WTC11 (cell line): ENCODE measurements at regions not wholly inside any gene's neighbourhood (a gene's known extent, or its start where the extent isn't known, plus 50 kb on each side); places are given as distances from the start of the nearest gene placed in this dataset.

Experiments used
- ATAC-seq: fragments of 200-7000 bp; cut with Tn5 transposase; 2 replicates; pipeline ENCODE4 v1.10.0; 2021; ENCODE audit warnings: mild to moderate bottlenecking, moderate library complexity
- CTCF ChIA-PET: fragments of 300-600 bp; sonication (Branson Sonifier 250); formaldehyde crosslinking; loops from one replicate; lab custom pipeline; 2021; ENCODE audit warnings: antibody characterized with exemption; lab: Charles Lee
- POLR2A ChIA-PET: fragments of 350-600 bp; sonication (Branson Sonifier 250); formaldehyde crosslinking; loops from one replicate; lab custom pipeline; 2021; ENCODE audit warnings: antibody characterized with exemption; lab: Charles Lee
- DNase-seq: peaks from one replicate; pipeline ENCODE4 v3.0.0; 2021; ENCODE audit warnings: low spot score
- H3K27ac Mint-ChIP-seq: 2 replicates; pipeline ENCODE4 v1.8.0; 2021; ENCODE audit warnings: mixed read lengths
- H3K27me3 Mint-ChIP-seq: 2 replicates; pipeline ENCODE4 v1.8.0; 2021; ENCODE audit warnings: low read depth, mild to moderate bottlenecking, moderate library complexity, mixed read lengths
- H3K36me3 Mint-ChIP-seq: 2 replicates; pipeline ENCODE4 v1.8.0; 2021; ENCODE audit warnings: mixed read lengths
- H3K4me1 Mint-ChIP-seq: 2 replicates; pipeline ENCODE4 v1.8.0; 2022; ENCODE audit warnings: mixed read lengths
- H3K4me3 Mint-ChIP-seq: 2 replicates; pipeline ENCODE4 v1.8.0; 2021; ENCODE audit warnings: mild to moderate bottlenecking, moderate library complexity, mixed read lengths
- H3K9me3 Mint-ChIP-seq: 2 replicates; pipeline ENCODE4 v1.8.0; 2021; ENCODE audit warnings: mixed read lengths
- ARID4B ChIP-seq: sonication (generic); formaldehyde crosslinking; IDR thresholded peaks from 2 replicates; pipeline ENCODE4 v1.8.0; 2023; ENCODE audit warnings: missing genetic modification reagents, mild to moderate bottlenecking, borderline replicate concordance
- CREB1 ChIP-seq: sonication (generic); formaldehyde crosslinking; IDR thresholded peaks from 2 replicates; pipeline ENCODE4 v1.8.0; 2023; ENCODE audit warnings: mild to moderate bottlenecking, missing genetic modification reagents
- EMX1 ChIP-seq: fragments of 250-450 bp; sonication (Bioruptor Pico); IDR thresholded peaks from 2 replicates; pipeline ENCODE4 v1.8.0; 2021; ENCODE audit warnings: mild to moderate bottlenecking
- ESRRA ChIP-seq: sonication (generic); formaldehyde crosslinking; IDR thresholded peaks from 2 replicates; pipeline ENCODE4 v1.8.1; 2022; ENCODE audit warnings: mild to moderate bottlenecking, missing genetic modification reagents, borderline replicate concordance
- FOXP1 ChIP-seq: sonication (generic); formaldehyde crosslinking; IDR thresholded peaks from 2 replicates; pipeline ENCODE4 v1.8.0; 2022; ENCODE audit warnings: missing genetic modification reagents, mild to moderate bottlenecking, moderate library complexity, borderline replicate concordance
- GABPB1 ChIP-seq: sonication (generic); formaldehyde crosslinking; IDR thresholded peaks from 2 replicates; pipeline ENCODE4 v1.8.1; 2023; ENCODE audit warnings: mild to moderate bottlenecking, missing genetic modification reagents
- GTF2I ChIP-seq: fragments of 250-450 bp; sonication (Bioruptor Pico); conservative IDR thresholded peaks from 2 replicates; pipeline ENCODE4 v1.4.0; 2021; ENCODE audit warnings: mild to moderate bottlenecking
- IRF1 ChIP-seq: sonication (generic); formaldehyde crosslinking; IDR thresholded peaks from 2 replicates; pipeline ENCODE4 v1.8.0; 2023; ENCODE audit warnings: missing genetic modification reagents
- JUN ChIP-seq: sonication (generic); formaldehyde crosslinking; IDR thresholded peaks from 2 replicates; pipeline ENCODE4 v1.8.0; 2023; ENCODE audit warnings: mild to moderate bottlenecking, missing genetic modification reagents
- NFYB ChIP-seq: sonication (generic); formaldehyde crosslinking; conservative IDR thresholded peaks from 2 replicates; pipeline ENCODE4 v1.8.0; 2022; ENCODE audit warnings: low read depth, missing genetic modification reagents
- RORB ChIP-seq: fragments of 250-450 bp; sonication (Bioruptor Pico); IDR thresholded peaks from 2 replicates; pipeline ENCODE4 v1.9.0; 2021; ENCODE audit warnings: mild to moderate bottlenecking
- SOX15 ChIP-seq: fragments of 250-450 bp; sonication (Bioruptor Pico); IDR thresholded peaks from 2 replicates; pipeline ENCODE4 v1.9.0; 2021; ENCODE audit warnings: mild to moderate bottlenecking
- TEAD1 ChIP-seq: sonication (generic); formaldehyde crosslinking; IDR thresholded peaks from 2 replicates; pipeline ENCODE4 v1.8.0; 2022; ENCODE audit warnings: mild to moderate bottlenecking, missing genetic modification reagents
- TP53 ChIP-seq: sonication (generic); formaldehyde crosslinking; IDR thresholded peaks from 2 replicates; pipeline ENCODE4 v1.8.1; 2023; ENCODE audit warnings: mild to moderate bottlenecking, missing genetic modification reagents
- ZBTB21 ChIP-seq: sonication (generic); formaldehyde crosslinking; IDR thresholded peaks from 2 replicates; pipeline ENCODE4 v1.8.1; 2023; ENCODE audit warnings: mild to moderate bottlenecking, missing genetic modification reagents, borderline replicate concordance
- ZNF138 ChIP-seq: sonication (generic); formaldehyde crosslinking; conservative IDR thresholded peaks from 2 replicates; pipeline ENCODE4 v1.8.1; 2022; ENCODE audit warnings: mild to moderate bottlenecking, moderate library complexity, missing genetic modification reagents
- ZNF263 ChIP-seq: sonication (generic); formaldehyde crosslinking; IDR thresholded peaks from 2 replicates; pipeline ENCODE4 v1.8.1; 2022; ENCODE audit warnings: low read depth, mild to moderate bottlenecking, moderate library complexity, missing genetic modification reagents
- ZNF317 ChIP-seq: sonication (generic); formaldehyde crosslinking; IDR thresholded peaks from 2 replicates; pipeline ENCODE4 v1.8.1; 2023; ENCODE audit warnings: low read depth, mild to moderate bottlenecking, moderate library complexity, missing genetic modification reagents, borderline replicate concordance
- ZNF416 ChIP-seq: fragments of 250-450 bp; sonication (Bioruptor Pico); IDR thresholded peaks from 2 replicates; pipeline ENCODE4 v1.9.0; 2021; ENCODE audit warnings: mild to moderate bottlenecking, inconsistent platforms
- ZNF423 ChIP-seq: fragments of 250-450 bp; sonication (Bioruptor Pico); IDR thresholded peaks from 2 replicates; pipeline ENCODE4 v2.1.2; 2022; ENCODE audit warnings: mild to moderate bottlenecking, moderate library complexity
- ZNF671 ChIP-seq: fragments of 250-450 bp; sonication (Bioruptor Pico); IDR thresholded peaks from 2 replicates; pipeline ENCODE4 v1.8.0; 2021; ENCODE audit warnings: mild to moderate bottlenecking
- ZSCAN18 ChIP-seq: fragments of 250-450 bp; sonication (Bioruptor Pico); IDR thresholded peaks from 2 replicates; pipeline ENCODE4 v2.1.2; 2022; ENCODE audit warnings: mild to moderate bottlenecking, moderate library complexity
- TF ChIP-seq, protein P1 (sequence below): sonication (generic); formaldehyde crosslinking; IDR thresholded peaks from 2 replicates; pipeline ENCODE4 v1.8.0; 2022; ENCODE audit warnings: mild to moderate bottlenecking, missing genetic modification reagents
- TF ChIP-seq, protein P2 (sequence below): fragments of 250-450 bp; sonication (Bioruptor Pico); IDR thresholded peaks from 2 replicates; pipeline ENCODE4 v1.9.0; 2021; ENCODE audit warnings: moderate library complexity, mild to moderate bottlenecking, inconsistent platforms, borderline replicate concordance
- TF ChIP-seq, protein P3 (sequence below): sonication (generic); formaldehyde crosslinking; IDR thresholded peaks from 2 replicates; pipeline ENCODE4 v1.8.1; 2022; ENCODE audit warnings: low read depth, mild to moderate bottlenecking, moderate library complexity, missing genetic modification reagents, borderline replicate concordance
- TF ChIP-seq, protein P4 (sequence below): sonication (generic); formaldehyde crosslinking; IDR thresholded peaks from 2 replicates; pipeline ENCODE4 v1.8.1; 2023; ENCODE audit warnings: mild to moderate bottlenecking, missing genetic modification reagents, moderate library complexity
- TF ChIP-seq, protein P5 (sequence below): sonication (generic); formaldehyde crosslinking; IDR thresholded peaks from 2 replicates; pipeline ENCODE4 v1.8.1; 2022; ENCODE audit warnings: mild to moderate bottlenecking, missing genetic modification reagents, moderate library complexity, borderline replicate concordance

GRCh38 chr20:55584307-55584706 is 421.0 kb downstream of the CBLN4 start:
- no peak overlapping the region for H3K27ac Mint-ChIP-seq
- TF ChIP-seq ESRRA (CRISPR knock-in tag) (no peak), TP53 (CRISPR knock-in tag) (no peak), GABPB1 (CRISPR knock-in tag) (no peak), ZNF671 (CRISPR knock-in tag) (no peak), ZNF317 (no peak), ZBTB21 (CRISPR knock-in tag) (no peak), ZNF138 (CRISPR knock-in tag) (no peak), ZNF416 (no peak), EMX1 (CRISPR knock-in tag) (no peak), CREB1 (no peak), IRF1 (CRISPR knock-in tag) (no peak), TEAD1 (CRISPR knock-in tag) (no peak), JUN (CRISPR knock-in tag) (no peak)
- TF ChIP-seq, protein P1, sequence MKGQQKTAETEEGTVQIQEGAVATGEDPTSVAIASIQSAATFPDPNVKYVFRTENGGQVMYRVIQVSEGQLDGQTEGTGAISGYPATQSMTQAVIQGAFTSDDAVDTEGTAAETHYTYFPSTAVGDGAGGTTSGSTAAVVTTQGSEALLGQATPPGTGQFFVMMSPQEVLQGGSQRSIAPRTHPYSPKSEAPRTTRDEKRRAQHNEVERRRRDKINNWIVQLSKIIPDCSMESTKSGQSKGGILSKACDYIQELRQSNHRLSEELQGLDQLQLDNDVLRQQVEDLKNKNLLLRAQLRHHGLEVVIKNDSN (CRISPR knock-in tag) = no peak
- TF ChIP-seq, protein P2, sequence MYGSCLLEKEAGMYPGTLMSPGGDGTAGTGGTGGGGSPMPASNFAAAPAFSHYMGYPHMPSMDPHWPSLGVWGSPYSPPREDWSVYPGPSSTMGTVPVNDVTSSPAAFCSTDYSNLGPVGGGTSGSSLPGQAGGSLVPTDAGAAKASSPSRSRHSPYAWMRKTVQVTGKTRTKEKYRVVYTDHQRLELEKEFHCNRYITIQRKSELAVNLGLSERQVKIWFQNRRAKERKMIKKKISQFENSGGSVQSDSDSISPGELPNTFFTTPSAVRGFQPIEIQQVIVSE (CRISPR knock-in tag) = no peak
- TF ChIP-seq, protein P3, sequence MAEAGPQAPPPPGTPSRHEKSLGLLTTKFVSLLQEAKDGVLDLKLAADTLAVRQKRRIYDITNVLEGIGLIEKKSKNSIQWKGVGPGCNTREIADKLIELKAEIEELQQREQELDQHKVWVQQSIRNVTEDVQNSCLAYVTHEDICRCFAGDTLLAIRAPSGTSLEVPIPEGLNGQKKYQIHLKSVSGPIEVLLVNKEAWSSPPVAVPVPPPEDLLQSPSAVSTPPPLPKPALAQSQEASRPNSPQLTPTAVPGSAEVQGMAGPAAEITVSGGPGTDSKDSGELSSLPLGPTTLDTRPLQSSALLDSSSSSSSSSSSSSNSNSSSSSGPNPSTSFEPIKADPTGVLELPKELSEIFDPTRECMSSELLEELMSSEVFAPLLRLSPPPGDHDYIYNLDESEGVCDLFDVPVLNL (CRISPR knock-in tag) = no peak
- TF ChIP-seq, protein P4, sequence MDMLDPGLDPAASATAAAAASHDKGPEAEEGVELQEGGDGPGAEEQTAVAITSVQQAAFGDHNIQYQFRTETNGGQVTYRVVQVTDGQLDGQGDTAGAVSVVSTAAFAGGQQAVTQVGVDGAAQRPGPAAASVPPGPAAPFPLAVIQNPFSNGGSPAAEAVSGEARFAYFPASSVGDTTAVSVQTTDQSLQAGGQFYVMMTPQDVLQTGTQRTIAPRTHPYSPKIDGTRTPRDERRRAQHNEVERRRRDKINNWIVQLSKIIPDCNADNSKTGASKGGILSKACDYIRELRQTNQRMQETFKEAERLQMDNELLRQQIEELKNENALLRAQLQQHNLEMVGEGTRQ = no peak
- no peaks in the 10 kb centered on the region for H3K4me1 Mint-ChIP-seq
- peaks cover 70% of the 10 kb centered on the region for H3K36me3 Mint-ChIP-seq
- peaks cover 8% of the 10 kb centered on the region for H3K27me3 Mint-ChIP-seq
- CTCF ChIA-PET = no interaction called here
- no peak overlapping the region for H3K4me3 Mint-ChIP-seq
- DNase-seq (no peak), ATAC-seq (no peak)
- POLR2A ChIA-PET = no interaction called here
- peaks cover 82% of the 10 kb centered on the region for H3K9me3 Mint-ChIP-seq

DNA sequence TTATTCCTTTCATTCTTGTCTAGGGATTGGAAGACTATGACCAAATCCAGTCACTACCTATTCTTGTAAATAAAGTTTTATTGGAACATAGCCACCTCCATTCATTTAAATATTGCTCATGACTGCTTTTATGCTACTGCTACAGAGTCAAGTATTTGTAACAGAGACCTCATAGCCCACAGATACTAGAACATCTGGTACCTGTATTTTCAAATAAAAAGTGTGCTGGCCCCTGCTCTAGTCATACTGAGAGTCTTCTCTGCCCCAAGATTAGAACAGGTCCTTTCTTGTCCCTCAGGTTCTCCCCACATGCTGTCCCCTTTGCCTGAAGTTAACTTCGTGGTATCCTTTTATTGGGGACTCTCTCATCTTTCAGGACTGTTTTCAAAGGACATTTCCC is 422.3 kb downstream of the CBLN4 start:
- Mint-ChIP-seq H3K27ac (no peak overlapping the region), H3K4me3 (no peak overlapping the region), H3K4me1 (no peaks in the 10 kb centered on the region), H3K27me3 (peaks cover 8% of the 10 kb centered on the region), H3K9me3 (peaks cover 82% of the 10 kb centered on the region), H3K36me3 (peaks cover 69% of the 10 kb centered on the region)
- POLR2A ChIA-PET = no interaction called here
- ATAC-seq (no peak), DNase-seq (no peak)
- CTCF ChIA-PET = no interaction called here
- TF ChIP-seq NFYB (CRISPR knock-in tag) (no peak), GTF2I (CRISPR knock-in tag) (no peak), SOX15 (CRISPR knock-in tag) (no peak), ARID4B (CRISPR knock-in tag) (no peak), ZNF423 (CRISPR knock-in tag) (no peak), FOXP1 (CRISPR knock-in tag) (no peak), RORB (CRISPR knock-in tag) (no peak), ZSCAN18 (CRISPR knock-in tag) (no peak), ZNF263 (CRISPR knock-in tag) (no peak)
- TF ChIP-seq, protein P5, sequence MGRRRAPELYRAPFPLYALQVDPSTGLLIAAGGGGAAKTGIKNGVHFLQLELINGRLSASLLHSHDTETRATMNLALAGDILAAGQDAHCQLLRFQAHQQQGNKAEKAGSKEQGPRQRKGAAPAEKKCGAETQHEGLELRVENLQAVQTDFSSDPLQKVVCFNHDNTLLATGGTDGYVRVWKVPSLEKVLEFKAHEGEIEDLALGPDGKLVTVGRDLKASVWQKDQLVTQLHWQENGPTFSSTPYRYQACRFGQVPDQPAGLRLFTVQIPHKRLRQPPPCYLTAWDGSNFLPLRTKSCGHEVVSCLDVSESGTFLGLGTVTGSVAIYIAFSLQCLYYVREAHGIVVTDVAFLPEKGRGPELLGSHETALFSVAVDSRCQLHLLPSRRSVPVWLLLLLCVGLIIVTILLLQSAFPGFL (CRISPR knock-in tag) = no peak
